Loucy (cell line): ENCODE measurements at regions not wholly inside any gene's neighbourhood (a gene's known extent, or its start where the extent isn't known, plus 50 kb on each side); places are given as distances from the start of the nearest gene placed in this dataset.

Experiments
- EZH2phosphoT487 ChIP-seq: fragments of 200-600 bp; IDR thresholded peaks from 2 replicates; pipeline ENCODE4 v1.6.1; 2018; ENCODE audit warnings: antibody characterized with exemption, mild to moderate bottlenecking, moderate library complexity, borderline replicate concordance
- TF ChIP-seq, protein P1 (sequence below): fragments of 200-600 bp; sonication (generic); conservative IDR thresholded peaks from 2 replicates; pipeline ENCODE4 v1.5.1; 2014; ENCODE audit warnings: mild to moderate bottlenecking, antibody characterized with exemption, low read length

DNA sequence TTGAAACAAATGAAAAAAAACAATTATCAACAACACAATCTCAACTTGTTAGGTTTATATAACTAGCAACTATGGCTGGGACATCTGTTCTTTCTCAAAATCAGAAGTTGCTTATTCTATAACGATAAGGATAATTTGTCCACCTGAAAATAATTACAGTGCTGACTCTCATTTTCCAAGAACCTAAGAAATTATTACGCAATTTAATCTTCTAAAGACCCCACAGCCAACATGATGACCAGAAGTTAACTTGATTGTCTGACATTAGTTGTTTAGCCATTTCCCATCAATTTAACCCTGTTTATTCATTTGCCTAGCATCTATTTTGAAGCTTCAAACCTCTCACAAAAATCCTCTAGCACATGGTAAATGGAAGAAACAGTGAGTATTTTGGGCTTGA is 293.8 kb downstream of the ELAVL2 start:
- TF ChIP-seq, protein P1, sequence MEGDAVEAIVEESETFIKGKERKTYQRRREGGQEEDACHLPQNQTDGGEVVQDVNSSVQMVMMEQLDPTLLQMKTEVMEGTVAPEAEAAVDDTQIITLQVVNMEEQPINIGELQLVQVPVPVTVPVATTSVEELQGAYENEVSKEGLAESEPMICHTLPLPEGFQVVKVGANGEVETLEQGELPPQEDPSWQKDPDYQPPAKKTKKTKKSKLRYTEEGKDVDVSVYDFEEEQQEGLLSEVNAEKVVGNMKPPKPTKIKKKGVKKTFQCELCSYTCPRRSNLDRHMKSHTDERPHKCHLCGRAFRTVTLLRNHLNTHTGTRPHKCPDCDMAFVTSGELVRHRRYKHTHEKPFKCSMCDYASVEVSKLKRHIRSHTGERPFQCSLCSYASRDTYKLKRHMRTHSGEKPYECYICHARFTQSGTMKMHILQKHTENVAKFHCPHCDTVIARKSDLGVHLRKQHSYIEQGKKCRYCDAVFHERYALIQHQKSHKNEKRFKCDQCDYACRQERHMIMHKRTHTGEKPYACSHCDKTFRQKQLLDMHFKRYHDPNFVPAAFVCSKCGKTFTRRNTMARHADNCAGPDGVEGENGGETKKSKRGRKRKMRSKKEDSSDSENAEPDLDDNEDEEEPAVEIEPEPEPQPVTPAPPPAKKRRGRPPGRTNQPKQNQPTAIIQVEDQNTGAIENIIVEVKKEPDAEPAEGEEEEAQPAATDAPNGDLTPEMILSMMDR: no peak
- no peak for TF ChIP-seq EZH2phosphoT487
